Neural progenitor cell (in vitro differentiated cells): ENCODE measurements at regions not wholly inside any gene's neighbourhood (a gene's known extent, or its start where the extent isn't known, plus 50 kb on each side); places are given as distances from the start of the nearest gene placed in this dataset.

Experiments used
- DNase-seq: peaks from one replicate; pipeline ENCODE4 v3.0.0-alpha.2; 2016; ENCODE audit warnings: low spot score
- H2AFZ ChIP-seq: fragments of 200-600 bp; sonication (generic); replicated peaks from 2 replicates; pipeline ENCODE4 v1.6.1; 2016; ENCODE audit warnings: antibody characterized with exemption
- H3F3A ChIP-seq: fragments of 200-600 bp; sonication (generic); 2 replicates; pipeline ENCODE4 v1.6.1; 2016; ENCODE audit warnings: antibody characterized with exemption, low read depth
- H3K27ac ChIP-seq: fragments of 200-600 bp; sonication (generic); 2 replicates; pipeline ENCODE4 v1.5.1; 2016; ENCODE audit warnings: mild to moderate bottlenecking
- H3K27me3 ChIP-seq: fragments of 200-600 bp; sonication (generic); 2 replicates; pipeline ENCODE4 v1.6.1; 2016; ENCODE audit warnings: mild to moderate bottlenecking, moderate library complexity
- H3K36me3 ChIP-seq: fragments of 200-600 bp; sonication (generic); 2 replicates; pipeline ENCODE4 v1.5.1; 2016
- H3K4me1 ChIP-seq: fragments of 200-600 bp; sonication (generic); 2 replicates; pipeline ENCODE4 v1.6.1; 2016; ENCODE audit warnings: mixed run types
- H3K4me2 ChIP-seq: fragments of 200-600 bp; sonication (generic); 2 replicates; pipeline ENCODE4 v1.6.1; 2016
- H3K4me3 ChIP-seq: fragments of 200-600 bp; sonication (generic); 2 replicates; pipeline ENCODE4 v1.5.1; 2016
- H3K79me2 ChIP-seq: fragments of 200-600 bp; sonication (generic); 2 replicates; pipeline ENCODE4 v1.6.1; 2016; ENCODE audit warnings: low read depth
- H3K9ac ChIP-seq: fragments of 200-600 bp; sonication (generic); 2 replicates; pipeline ENCODE4 v1.6.1; 2016
- H3K9me3 ChIP-seq: fragments of 200-600 bp; sonication (generic); 2 replicates; pipeline ENCODE4 v1.5.1; 2016; ENCODE audit warnings: low read depth
- H4K20me1 ChIP-seq: fragments of 200-600 bp; sonication (generic); 2 replicates; pipeline ENCODE4 v1.6.1; 2016; ENCODE audit warnings: low read depth
- H3K27ac Mint-ChIP-seq: 3 replicates; pipeline ENCODE4 v1.8.0; 2021; ENCODE audit warnings: mixed read lengths
- H3K27me3 Mint-ChIP-seq: 2 replicates; pipeline ENCODE4 v1.8.0; 2022; ENCODE audit warnings: low read depth, mild to moderate bottlenecking, inconsistent platforms, moderate library complexity, mixed read lengths; ENCODE audit not compliant: insufficient read depth
- H3K36me3 Mint-ChIP-seq: 3 replicates; pipeline ENCODE4 v1.8.0; 2021; ENCODE audit warnings: mixed read lengths
- H3K4me1 Mint-ChIP-seq: 3 replicates; pipeline ENCODE4 v1.8.0; 2021; ENCODE audit warnings: mixed read lengths
- H3K4me3 Mint-ChIP-seq: 3 replicates; pipeline ENCODE4 v1.8.0; 2021; ENCODE audit warnings: mild to moderate bottlenecking, moderate library complexity, mixed read lengths
- H3K9me3 Mint-ChIP-seq: 3 replicates; pipeline ENCODE4 v1.8.0; 2020; ENCODE audit warnings: mixed read lengths
- EZH2 ChIP-seq: fragments of 200-600 bp; sonication (generic); IDR thresholded peaks from 2 replicates; pipeline ENCODE4 v1.6.1; 2017; ENCODE audit warnings: antibody characterized with exemption, mild to moderate bottlenecking, moderate library complexity
- EZH2phosphoT487 ChIP-seq: fragments of 200-600 bp; sonication (generic); IDR thresholded peaks from 2 replicates; pipeline ENCODE4 v1.6.1; 2017; ENCODE audit warnings: antibody characterized with exemption
- TF ChIP-seq, protein P1 (sequence below): fragments of 200-600 bp; sonication (generic); IDR thresholded peaks from 2 replicates; pipeline ENCODE4 v1.5.1; 2017; ENCODE audit warnings: antibody characterized with exemption, mild to moderate bottlenecking

GRCh38 chr6:145159921-145160320, 575.4 kb downstream of the EPM2A start:
- Histone ChIP-seq H3K4me2 (no peak overlapping the region), H3K79me2 (no peaks in the 10 kb centered on the region), H3K9me3 (no peaks in the 10 kb centered on the region), H3K4me1 (no peaks in the 10 kb centered on the region), H3K27me3 (no peaks in the 10 kb centered on the region), H2AFZ (no peak overlapping the region), H3K27ac (no peak overlapping the region), H4K20me1 (no peaks in the 10 kb centered on the region), H3K36me3 (no peaks in the 10 kb centered on the region), H3F3A (no peaks in the 10 kb centered on the region), H3K9ac (no peak overlapping the region), H3K4me3 (no peak overlapping the region)
- H3K9me3 Mint-ChIP-seq: peaks cover 23% of the 10 kb centered on the region
- H3K36me3 Mint-ChIP-seq: peaks cover 2% of the 10 kb centered on the region
- H3K27ac Mint-ChIP-seq: no peak overlapping the region
- no peak overlapping the region for H3K4me3 Mint-ChIP-seq
- DNase-seq: no peak
- no peaks in the 10 kb centered on the region for H3K4me1 Mint-ChIP-seq
- H3K27me3 Mint-ChIP-seq: no peaks in the 10 kb centered on the region
- TF ChIP-seq, protein P1, sequence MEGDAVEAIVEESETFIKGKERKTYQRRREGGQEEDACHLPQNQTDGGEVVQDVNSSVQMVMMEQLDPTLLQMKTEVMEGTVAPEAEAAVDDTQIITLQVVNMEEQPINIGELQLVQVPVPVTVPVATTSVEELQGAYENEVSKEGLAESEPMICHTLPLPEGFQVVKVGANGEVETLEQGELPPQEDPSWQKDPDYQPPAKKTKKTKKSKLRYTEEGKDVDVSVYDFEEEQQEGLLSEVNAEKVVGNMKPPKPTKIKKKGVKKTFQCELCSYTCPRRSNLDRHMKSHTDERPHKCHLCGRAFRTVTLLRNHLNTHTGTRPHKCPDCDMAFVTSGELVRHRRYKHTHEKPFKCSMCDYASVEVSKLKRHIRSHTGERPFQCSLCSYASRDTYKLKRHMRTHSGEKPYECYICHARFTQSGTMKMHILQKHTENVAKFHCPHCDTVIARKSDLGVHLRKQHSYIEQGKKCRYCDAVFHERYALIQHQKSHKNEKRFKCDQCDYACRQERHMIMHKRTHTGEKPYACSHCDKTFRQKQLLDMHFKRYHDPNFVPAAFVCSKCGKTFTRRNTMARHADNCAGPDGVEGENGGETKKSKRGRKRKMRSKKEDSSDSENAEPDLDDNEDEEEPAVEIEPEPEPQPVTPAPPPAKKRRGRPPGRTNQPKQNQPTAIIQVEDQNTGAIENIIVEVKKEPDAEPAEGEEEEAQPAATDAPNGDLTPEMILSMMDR: no peak
- TF ChIP-seq EZH2: no peak
- TF ChIP-seq EZH2phosphoT487: no peak

DNA sequence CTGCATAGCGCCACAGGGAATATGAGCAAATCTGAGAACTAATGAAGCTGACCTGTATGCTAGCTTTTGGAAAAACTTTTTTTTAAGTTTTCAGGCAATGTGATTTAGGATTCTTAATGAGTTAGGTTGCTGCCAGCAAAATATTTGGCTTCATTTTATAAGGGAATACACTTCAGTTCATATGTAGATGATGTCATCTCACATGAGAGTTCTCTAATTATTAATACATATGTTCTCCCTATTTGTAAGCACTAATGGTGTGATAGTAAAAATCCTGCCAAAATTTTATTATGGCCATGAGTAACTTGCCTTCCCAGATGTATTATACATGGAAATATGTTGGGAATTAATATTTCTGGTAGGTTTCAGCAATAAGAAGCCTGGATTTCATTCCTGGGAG, 573.8 kb downstream of the EPM2A start:
- no peaks in the 10 kb centered on the region for H3K27me3 ChIP-seq
- no peak overlapping the region for H3K27ac Mint-ChIP-seq
- no peaks in the 10 kb centered on the region for H3K27me3 Mint-ChIP-seq
- no peaks in the 10 kb centered on the region for H3K36me3 ChIP-seq
- no peak overlapping the region for H3K9ac ChIP-seq
- TF ChIP-seq EZH2phosphoT487 (no peak), EZH2 (no peak)
- TF ChIP-seq, protein P1: no peak
- peaks cover 2% of the 10 kb centered on the region for H3K36me3 Mint-ChIP-seq
- H4K20me1 ChIP-seq: no peaks in the 10 kb centered on the region
- DNase-seq: no peak
- H3K9me3 Mint-ChIP-seq: peaks cover 22% of the 10 kb centered on the region
- H3K4me2 ChIP-seq: no peak overlapping the region
- no peaks in the 10 kb centered on the region for H3K4me1 ChIP-seq
- H3K9me3 ChIP-seq: no peaks in the 10 kb centered on the region
- H3K79me2 ChIP-seq: no peaks in the 10 kb centered on the region
- H3K27ac ChIP-seq: no peak overlapping the region
- H3F3A ChIP-seq: no peaks in the 10 kb centered on the region
- H3K4me3 Mint-ChIP-seq: no peak overlapping the region
- no peak overlapping the region for H3K4me3 ChIP-seq
- H3K4me1 Mint-ChIP-seq: no peaks in the 10 kb centered on the region
- no peak overlapping the region for H2AFZ ChIP-seq

DNA sequence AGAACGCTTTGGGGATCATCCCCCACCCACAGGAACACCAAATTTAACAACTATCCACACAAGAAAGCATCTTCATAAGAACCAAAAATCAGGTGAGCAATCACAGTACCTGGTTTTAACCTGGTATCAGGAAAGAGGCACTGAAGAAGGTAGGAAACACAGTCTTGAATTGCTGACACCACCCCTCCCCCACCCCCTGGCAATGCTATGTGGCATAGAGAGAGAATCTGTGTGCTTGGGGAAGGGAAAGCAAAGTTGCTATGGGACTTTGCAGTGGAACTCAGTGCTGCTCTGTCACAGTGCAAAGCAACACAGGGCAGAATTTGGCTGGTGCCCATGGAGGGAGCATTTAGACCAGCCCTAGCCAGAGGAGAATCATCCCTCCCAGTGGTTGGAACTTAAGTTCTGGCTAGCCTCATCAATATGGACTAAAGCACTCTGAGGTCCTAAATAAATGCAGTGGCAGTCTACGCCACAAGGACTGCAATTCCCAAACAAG, 565.5 kb downstream of the EPM2A start:
- Histone ChIP-seq H3F3A (no peaks in the 10 kb centered on the region), H3K4me1 (no peaks in the 10 kb centered on the region), H2AFZ (peak overlapping the region; percentile 87), H4K20me1 (no peaks in the 10 kb centered on the region), H3K36me3 (no peaks in the 10 kb centered on the region), H3K9me3 (no peaks in the 10 kb centered on the region), H3K79me2 (no peaks in the 10 kb centered on the region), H3K27me3 (no peaks in the 10 kb centered on the region), H3K4me2 (no peak overlapping the region), H3K27ac (no peak overlapping the region), H3K9ac (no peak overlapping the region), H3K4me3 (no peak overlapping the region)
- H3K4me1 Mint-ChIP-seq: peaks cover 17% of the 10 kb centered on the region
- H3K27me3 Mint-ChIP-seq: peaks cover 5% of the 10 kb centered on the region
- H3K36me3 Mint-ChIP-seq: no peaks in the 10 kb centered on the region
- peaks cover 2% of the 10 kb centered on the region for H3K9me3 Mint-ChIP-seq
- no peak overlapping the region for H3K4me3 Mint-ChIP-seq
- peak overlapping the region; percentile 83 for H3K27ac Mint-ChIP-seq
- DNase-seq: no peak
- TF ChIP-seq, protein P1: no peak
- TF ChIP-seq EZH2: no peak
- no peak for TF ChIP-seq EZH2phosphoT487
